ENCODE measurements at regions not wholly inside any gene's neighbourhood (a gene's known extent, or its start where the extent isn't known, plus 50 kb on each side); places are given as distances from the start of the nearest gene placed in this dataset.

DNA sequence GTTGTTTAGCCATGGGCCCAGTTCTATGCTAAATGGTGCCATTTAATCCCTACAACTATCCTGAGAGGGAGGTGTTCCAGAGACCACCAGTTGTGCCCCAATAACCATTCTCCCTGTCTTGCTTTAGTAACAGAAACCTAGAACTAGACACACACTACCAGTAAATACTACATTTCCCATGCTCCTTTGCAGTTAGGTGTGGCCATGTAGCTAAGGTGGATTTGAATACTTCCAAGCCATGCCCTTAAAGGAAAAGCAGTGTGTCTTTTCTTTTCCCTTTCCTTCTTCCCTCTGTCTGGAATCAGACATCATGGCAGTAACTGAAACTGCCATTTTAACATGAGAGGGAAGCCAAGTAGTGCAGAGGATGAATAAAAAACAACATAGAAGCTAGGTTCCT lies 90.9 kb upstream of the TMEM33 start:
- no peak overlapping the region for H3K27ac ChIP-seq (ENCODE audit: low read length)
- no peaks in the 10 kb centered on the region for H3K9me3 ChIP-seq (ENCODE audit: control insufficient read depth, insufficient read depth, low read length)
- Mint-ChIP-seq H3K27ac (no peak overlapping the region), H3K4me3 (no peak overlapping the region), H3K9me3 (peaks cover 2 to 3% of the 10 kb centered on the region in 2 donors), H3K4me1 (no peaks in the 10 kb centered on the region), H3K27me3 (ENCODE audit: low read depth in 2 of 2) (peaks cover 0 to 7% of the 10 kb centered on the region in 2 donors), H3K36me3 (no peaks in the 10 kb centered on the region)
- intact Hi-C loops (cut with micrococcal nuclease) = no loop called here
- ATAC-seq (no peak), DNase-seq (no peak)
- H3K4me1 ChIP-seq (ENCODE audit: control insufficient read depth, insufficient read depth, low read length) = no peaks in the 10 kb centered on the region
- no peaks in the 10 kb centered on the region for H3K27me3 ChIP-seq (ENCODE audit: control insufficient read depth, insufficient read depth, low read length)
- TF ChIP-seq, protein P1, sequence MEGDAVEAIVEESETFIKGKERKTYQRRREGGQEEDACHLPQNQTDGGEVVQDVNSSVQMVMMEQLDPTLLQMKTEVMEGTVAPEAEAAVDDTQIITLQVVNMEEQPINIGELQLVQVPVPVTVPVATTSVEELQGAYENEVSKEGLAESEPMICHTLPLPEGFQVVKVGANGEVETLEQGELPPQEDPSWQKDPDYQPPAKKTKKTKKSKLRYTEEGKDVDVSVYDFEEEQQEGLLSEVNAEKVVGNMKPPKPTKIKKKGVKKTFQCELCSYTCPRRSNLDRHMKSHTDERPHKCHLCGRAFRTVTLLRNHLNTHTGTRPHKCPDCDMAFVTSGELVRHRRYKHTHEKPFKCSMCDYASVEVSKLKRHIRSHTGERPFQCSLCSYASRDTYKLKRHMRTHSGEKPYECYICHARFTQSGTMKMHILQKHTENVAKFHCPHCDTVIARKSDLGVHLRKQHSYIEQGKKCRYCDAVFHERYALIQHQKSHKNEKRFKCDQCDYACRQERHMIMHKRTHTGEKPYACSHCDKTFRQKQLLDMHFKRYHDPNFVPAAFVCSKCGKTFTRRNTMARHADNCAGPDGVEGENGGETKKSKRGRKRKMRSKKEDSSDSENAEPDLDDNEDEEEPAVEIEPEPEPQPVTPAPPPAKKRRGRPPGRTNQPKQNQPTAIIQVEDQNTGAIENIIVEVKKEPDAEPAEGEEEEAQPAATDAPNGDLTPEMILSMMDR (IDR thresholded peaks at IDR 0.05) = no peak
- H3K36me3 ChIP-seq (ENCODE audit: control insufficient read depth, insufficient read depth, low read length) = no peaks in the 10 kb centered on the region
- H3K4me3 ChIP-seq (ENCODE audit: low read length) = no peak overlapping the region

- no peaks in the 10 kb centered on the region for H3K27me3 ChIP-seq (ENCODE audit: control insufficient read depth, insufficient read depth, low read length)
- no peak overlapping the region for H3K4me3 ChIP-seq (ENCODE audit: low read length)
- Mint-ChIP-seq H3K27me3 (ENCODE audit: low read depth in 2 of 2) (peaks cover 4 to 7% of the 10 kb centered on the region in 2 donors), H3K27ac (no peak overlapping the region), H3K4me1 (no peaks in the 10 kb centered on the region), H3K9me3 (peaks cover 2 to 3% of the 10 kb centered on the region in 2 donors), H3K36me3 (no peaks in the 10 kb centered on the region), H3K4me3 (no peak overlapping the region)
- no peaks in the 10 kb centered on the region for H3K9me3 ChIP-seq (ENCODE audit: control insufficient read depth, insufficient read depth, low read length)
- H3K27ac ChIP-seq (ENCODE audit: low read length) = no peak overlapping the region
- H3K4me1 ChIP-seq (ENCODE audit: control insufficient read depth, insufficient read depth, low read length) = no peaks in the 10 kb centered on the region
- 57% methylated on average over 6 of the region's 8 CpGs for WGBS (ENCODE audit: insufficient coverage)
- ATAC-seq = no peak
- no peaks in the 10 kb centered on the region for H3K36me3 ChIP-seq (ENCODE audit: control insufficient read depth, insufficient read depth, low read length)
- TF ChIP-seq, protein P1 (IDR thresholded peaks at IDR 0.05) = no peak
- intact Hi-C loops (cut with micrococcal nuclease) = no loop called here
- no peak for DNase-seq
These were observed 91.7 kb upstream of the PHOX2B start for GRCh38 chr4:41839916-41840854.

- H3K27ac ChIP-seq (ENCODE audit: low read length) = no peak overlapping the region
- intact Hi-C loops (cut with micrococcal nuclease) = no loop called here
- DNase-seq = no peak
- H3K4me1 ChIP-seq (ENCODE audit: control insufficient read depth, insufficient read depth, low read length) = no peaks in the 10 kb centered on the region
- no peak overlapping the region for H3K4me3 Mint-ChIP-seq
- no peaks in the 10 kb centered on the region for H3K27me3 ChIP-seq (ENCODE audit: control insufficient read depth, insufficient read depth, low read length)
- H3K9me3 Mint-ChIP-seq = peaks cover under 1 to 2% of the 10 kb centered on the region in 2 donors
- H3K27ac Mint-ChIP-seq = no peak overlapping the region
- H3K36me3 ChIP-seq (ENCODE audit: control insufficient read depth, insufficient read depth, low read length) = no peaks in the 10 kb centered on the region
- no peaks in the 10 kb centered on the region for H3K4me1 Mint-ChIP-seq
- peaks cover 0 to 4% of the 10 kb centered on the region in 2 donors for H3K27me3 Mint-ChIP-seq (ENCODE audit: low read depth in 2 of 2)
- no peak overlapping the region for H3K4me3 ChIP-seq (ENCODE audit: low read length)
- no peaks in the 10 kb centered on the region for H3K9me3 ChIP-seq (ENCODE audit: control insufficient read depth, insufficient read depth, low read length)
- ATAC-seq = no peak
- H3K36me3 Mint-ChIP-seq = no peaks in the 10 kb centered on the region
- TF ChIP-seq, protein P1 (IDR thresholded peaks at IDR 0.05) = no peak
These were observed 90.1 kb upstream of the PHOX2B start for GRCh38 chr4:41838590-41838989.
